Sigmoid colon (tissue), 4 donors: ENCODE measurements at regions not wholly inside any gene's neighbourhood (a gene's known extent, or its start where the extent isn't known, plus 50 kb on each side); places are given as distances from the start of the nearest gene placed in this dataset.

Experiments
- POLR2AphosphoS5 ChIP-seq, 4 donors: sonication (generic); formaldehyde crosslinking; IDR thresholded peaks; one replicate each; pipeline ENCODE4 v1.6.1; 2017; ENCODE audit warnings: antibody characterized with exemption in 4 of 4
- TF ChIP-seq, protein P1 (sequence below), 4 experiments: fragments of 450-650 bp in 3 of 4; fragments of 200-600 bp in 1 of 4; IDR thresholded peaks; one replicate each; pipeline ENCODE4 v1.5.1; 2016 to 2019; ENCODE audit warnings: antibody characterized with exemption in 4 of 4, mild to moderate bottlenecking in 3 of 4, moderate library complexity in 2 of 4

DNA sequence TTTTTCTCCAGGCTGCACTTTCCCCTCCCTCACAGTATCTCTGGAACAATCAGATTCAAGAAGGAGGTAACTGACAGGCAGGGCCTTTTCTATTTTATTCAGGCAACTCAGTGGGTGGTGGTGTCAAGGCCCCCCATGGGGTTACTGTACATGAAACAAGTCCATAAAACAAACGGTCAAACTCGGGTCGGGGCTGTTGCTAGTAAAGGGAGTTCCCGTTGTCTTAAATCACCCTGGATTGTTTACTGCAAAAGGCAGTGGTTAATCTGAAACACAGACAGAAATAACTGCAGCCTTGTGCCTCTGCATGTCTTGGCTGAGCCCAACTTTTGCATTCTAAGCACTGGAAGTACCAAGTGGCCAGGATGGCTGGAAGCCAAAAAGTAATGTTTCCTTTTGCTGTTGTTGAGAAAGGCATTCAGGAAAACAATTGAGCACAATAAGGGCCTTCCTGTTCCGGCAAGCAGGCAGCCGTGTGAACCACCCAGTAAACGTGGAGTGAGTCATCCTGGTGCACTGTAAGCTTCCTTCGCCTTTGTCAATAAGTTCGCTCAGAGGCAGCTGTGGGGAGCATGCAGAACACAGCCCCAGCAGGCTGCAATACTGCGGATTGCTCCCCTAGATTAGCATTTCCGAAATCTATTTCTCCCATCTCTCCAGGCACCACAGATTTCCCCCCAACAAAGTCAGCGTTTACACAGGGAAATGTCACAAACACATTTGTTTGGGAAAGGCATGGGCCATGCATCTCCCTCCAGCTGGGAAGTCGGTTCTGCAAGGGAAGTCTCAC is 149.6 kb downstream of the IRS1 start:
- peak; percentile 16 to 73 (median 71) for TF ChIP-seq POLR2AphosphoS5 (IDR thresholded peaks at IDR 0.05)
- TF ChIP-seq, protein P1, sequence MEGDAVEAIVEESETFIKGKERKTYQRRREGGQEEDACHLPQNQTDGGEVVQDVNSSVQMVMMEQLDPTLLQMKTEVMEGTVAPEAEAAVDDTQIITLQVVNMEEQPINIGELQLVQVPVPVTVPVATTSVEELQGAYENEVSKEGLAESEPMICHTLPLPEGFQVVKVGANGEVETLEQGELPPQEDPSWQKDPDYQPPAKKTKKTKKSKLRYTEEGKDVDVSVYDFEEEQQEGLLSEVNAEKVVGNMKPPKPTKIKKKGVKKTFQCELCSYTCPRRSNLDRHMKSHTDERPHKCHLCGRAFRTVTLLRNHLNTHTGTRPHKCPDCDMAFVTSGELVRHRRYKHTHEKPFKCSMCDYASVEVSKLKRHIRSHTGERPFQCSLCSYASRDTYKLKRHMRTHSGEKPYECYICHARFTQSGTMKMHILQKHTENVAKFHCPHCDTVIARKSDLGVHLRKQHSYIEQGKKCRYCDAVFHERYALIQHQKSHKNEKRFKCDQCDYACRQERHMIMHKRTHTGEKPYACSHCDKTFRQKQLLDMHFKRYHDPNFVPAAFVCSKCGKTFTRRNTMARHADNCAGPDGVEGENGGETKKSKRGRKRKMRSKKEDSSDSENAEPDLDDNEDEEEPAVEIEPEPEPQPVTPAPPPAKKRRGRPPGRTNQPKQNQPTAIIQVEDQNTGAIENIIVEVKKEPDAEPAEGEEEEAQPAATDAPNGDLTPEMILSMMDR (IDR thresholded peaks at IDR 0.05) = no peak
